Suppressor macrophage (primary cell): ENCODE measurements at regions not wholly inside any gene's neighbourhood (a gene's known extent, or its start where the extent isn't known, plus 50 kb on each side); places are given as distances from the start of the nearest gene placed in this dataset.
"Not testable (repeated sequence)": the region's sequence is repeated elsewhere in the genome, so short reads cannot be mapped to it uniquely, and the experiment has no call there.

Experiments used
- DNase-seq, 4 experiments: peaks; one replicate each; pipeline ENCODE4 v3.0.0-alpha.2; 2020 to 2022

DNA sequence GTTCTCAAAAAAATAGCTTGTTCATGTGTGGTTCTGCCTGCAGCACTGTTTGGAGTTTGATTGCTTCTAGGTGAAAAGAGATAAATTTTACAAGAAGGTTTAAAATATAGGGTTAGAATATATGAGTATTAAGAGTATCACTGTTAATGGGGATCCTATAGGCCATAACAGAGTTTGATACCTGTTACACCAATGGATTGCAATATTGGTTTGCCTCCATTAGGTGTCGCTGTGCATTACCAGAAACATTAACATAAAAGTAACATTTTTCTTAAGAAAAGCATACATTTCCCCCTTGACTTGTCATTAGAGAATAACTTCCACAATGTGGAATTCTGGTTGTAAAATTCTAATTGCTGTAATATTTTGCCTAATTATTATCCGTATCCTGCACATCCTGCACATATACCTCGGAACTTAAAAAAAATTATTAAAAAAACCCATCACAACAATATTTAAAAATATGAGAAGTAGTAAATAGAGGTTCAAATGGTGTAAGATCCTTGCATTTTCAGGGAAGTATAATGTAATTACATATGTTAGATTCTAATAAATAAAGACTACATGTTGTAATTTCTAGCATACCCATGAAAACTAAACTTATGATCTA lies 63.0 kb downstream of the CYP4A11 start:
- DNase-seq: peak; percentile 38 to 60 (median 47)

DNA sequence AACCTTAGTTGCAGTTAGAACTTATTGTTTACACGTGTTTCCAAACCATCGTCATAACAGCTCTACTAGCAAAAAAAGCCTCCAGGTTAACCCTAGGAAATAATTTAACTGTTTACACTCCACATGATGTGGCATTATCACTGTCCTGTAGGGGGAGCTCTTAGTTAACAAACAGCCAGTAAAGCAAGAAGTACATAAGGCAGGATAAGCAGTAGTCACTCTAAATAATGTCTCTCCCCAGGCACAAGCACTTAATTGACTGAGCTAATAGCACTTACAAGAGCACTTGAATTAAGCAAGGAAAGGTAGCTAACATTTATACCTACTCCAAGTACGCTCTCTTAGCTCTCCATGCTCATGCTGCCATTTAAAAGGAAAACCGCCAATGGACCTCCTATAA lies 65.2 kb downstream of the CYP4A11 start:
- not testable (repeated sequence) for DNase-seq
